Left ventricle myocardium inferior (tissue), 1 donor: ENCODE measurements at regions not wholly inside any gene's neighbourhood (a gene's known extent, or its start where the extent isn't known, plus 50 kb on each side); places are given as distances from the start of the nearest gene placed in this dataset.

Source experiments
- DNase-seq: peaks from one replicate; pipeline ENCODE4 v3.0.0-alpha.2; 2020
- H3K27ac ChIP-seq: fragments of 200-600 bp; replicated peaks from 2 replicates; pipeline ENCODE4 v1.8.0; 2021
- H3K27me3 ChIP-seq: fragments of 200-600 bp; 2 replicates; pipeline ENCODE4 v1.8.0; 2021; ENCODE audit warnings: low read depth
- H3K36me3 ChIP-seq: fragments of 200-600 bp; 2 replicates; pipeline ENCODE4 v1.8.0; 2021
- H3K4me1 ChIP-seq: fragments of 200-600 bp; 2 replicates; pipeline ENCODE4 v1.8.0; 2021
- H3K4me3 ChIP-seq: fragments of 200-600 bp; 2 replicates; pipeline ENCODE4 v1.8.0; 2021; ENCODE audit warnings: mild to moderate bottlenecking, moderate library complexity
- H3K9me3 ChIP-seq: fragments of 200-600 bp; replicated peaks from 2 replicates; pipeline ENCODE4 v1.8.0; 2021
- intact Hi-C: fragments of 100-400 bp; cut with micrococcal nuclease; formaldehyde crosslinking; loops from one replicate; pipeline ENCODE4 v1.11.0; 2022
- TF ChIP-seq, protein P1 (sequence below): fragments of 200-600 bp; IDR thresholded peaks from 2 replicates; pipeline ENCODE4 v1.8.0; 2021; ENCODE audit warnings: antibody characterized with exemption, mild to moderate bottlenecking, borderline replicate concordance
- donor health status: DM: no; HTN: yes; CAD: no; lungs with severe emphysema.

GRCh38 chr18:76115580-76115979 lies 379.5 kb downstream of the ZNF516 start:
- no peak overlapping the region for H3K4me3 ChIP-seq
- no peaks in the 10 kb centered on the region for H3K36me3 ChIP-seq
- no peaks in the 10 kb centered on the region for H3K4me1 ChIP-seq
- no peak overlapping the region for H3K27ac ChIP-seq
- no peaks in the 10 kb centered on the region for H3K27me3 ChIP-seq
- H3K9me3 ChIP-seq = peaks cover 9% of the 10 kb centered on the region
- intact Hi-C loops = no loop called here
- no peak for DNase-seq
- TF ChIP-seq, protein P1, sequence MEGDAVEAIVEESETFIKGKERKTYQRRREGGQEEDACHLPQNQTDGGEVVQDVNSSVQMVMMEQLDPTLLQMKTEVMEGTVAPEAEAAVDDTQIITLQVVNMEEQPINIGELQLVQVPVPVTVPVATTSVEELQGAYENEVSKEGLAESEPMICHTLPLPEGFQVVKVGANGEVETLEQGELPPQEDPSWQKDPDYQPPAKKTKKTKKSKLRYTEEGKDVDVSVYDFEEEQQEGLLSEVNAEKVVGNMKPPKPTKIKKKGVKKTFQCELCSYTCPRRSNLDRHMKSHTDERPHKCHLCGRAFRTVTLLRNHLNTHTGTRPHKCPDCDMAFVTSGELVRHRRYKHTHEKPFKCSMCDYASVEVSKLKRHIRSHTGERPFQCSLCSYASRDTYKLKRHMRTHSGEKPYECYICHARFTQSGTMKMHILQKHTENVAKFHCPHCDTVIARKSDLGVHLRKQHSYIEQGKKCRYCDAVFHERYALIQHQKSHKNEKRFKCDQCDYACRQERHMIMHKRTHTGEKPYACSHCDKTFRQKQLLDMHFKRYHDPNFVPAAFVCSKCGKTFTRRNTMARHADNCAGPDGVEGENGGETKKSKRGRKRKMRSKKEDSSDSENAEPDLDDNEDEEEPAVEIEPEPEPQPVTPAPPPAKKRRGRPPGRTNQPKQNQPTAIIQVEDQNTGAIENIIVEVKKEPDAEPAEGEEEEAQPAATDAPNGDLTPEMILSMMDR = no peak

DNA sequence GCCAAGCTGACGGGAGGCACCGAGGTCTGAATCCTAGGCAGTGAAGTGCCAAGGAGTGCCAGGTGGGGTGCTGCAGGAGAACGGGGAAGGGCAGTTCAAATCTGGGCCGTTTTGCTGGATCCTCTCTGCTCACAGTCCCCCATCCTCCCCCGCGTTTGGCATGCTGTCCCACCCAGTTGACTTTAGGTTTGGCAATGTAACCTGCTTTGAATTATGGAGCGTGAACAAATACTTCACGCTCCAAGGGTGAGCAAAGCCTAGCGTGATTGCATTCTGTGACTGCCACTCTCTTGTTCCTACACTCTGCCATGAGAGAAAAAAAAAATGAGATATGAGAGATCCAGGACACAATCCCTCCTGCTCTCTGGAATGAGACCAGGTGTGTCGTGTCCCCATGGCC lies 381.9 kb downstream of the ZNF516 start:
- Histone ChIP-seq H3K4me1 (no peaks in the 10 kb centered on the region), H3K36me3 (no peaks in the 10 kb centered on the region), H3K27me3 (no peaks in the 10 kb centered on the region), H3K27ac (no peak overlapping the region), H3K4me3 (no peak overlapping the region), H3K9me3 (peaks cover 9% of the 10 kb centered on the region)
- TF ChIP-seq, protein P1 = no peak
- intact Hi-C loops = loop anchor here (5.0 kb wide), 1 partner anchor 1466 kb away; no protein-coding TSS in a partner anchor
- DNase-seq = no peak

GRCh38 chr18:76102626-76103025 lies 392.4 kb downstream of the ZNF516 start:
- intact Hi-C loops = no loop called here
- Histone ChIP-seq H3K4me3 (no peak overlapping the region), H3K9me3 (peaks cover 30% of the 10 kb centered on the region), H3K36me3 (no peaks in the 10 kb centered on the region), H3K27me3 (peaks cover 20% of the 10 kb centered on the region), H3K27ac (no peak overlapping the region), H3K4me1 (no peaks in the 10 kb centered on the region)
- DNase-seq = no peak
- TF ChIP-seq, protein P1 = no peak

GRCh38 chr18:76102156-76102555 lies 392.9 kb downstream of the ZNF516 start:
- Histone ChIP-seq H3K27ac (no peak overlapping the region), H3K27me3 (peaks cover 25% of the 10 kb centered on the region), H3K4me3 (no peak overlapping the region), H3K36me3 (no peaks in the 10 kb centered on the region), H3K9me3 (peaks cover 30% of the 10 kb centered on the region), H3K4me1 (no peaks in the 10 kb centered on the region)
- intact Hi-C loops = no loop called here
- TF ChIP-seq, protein P1 = no peak
- no peak for DNase-seq

DNA sequence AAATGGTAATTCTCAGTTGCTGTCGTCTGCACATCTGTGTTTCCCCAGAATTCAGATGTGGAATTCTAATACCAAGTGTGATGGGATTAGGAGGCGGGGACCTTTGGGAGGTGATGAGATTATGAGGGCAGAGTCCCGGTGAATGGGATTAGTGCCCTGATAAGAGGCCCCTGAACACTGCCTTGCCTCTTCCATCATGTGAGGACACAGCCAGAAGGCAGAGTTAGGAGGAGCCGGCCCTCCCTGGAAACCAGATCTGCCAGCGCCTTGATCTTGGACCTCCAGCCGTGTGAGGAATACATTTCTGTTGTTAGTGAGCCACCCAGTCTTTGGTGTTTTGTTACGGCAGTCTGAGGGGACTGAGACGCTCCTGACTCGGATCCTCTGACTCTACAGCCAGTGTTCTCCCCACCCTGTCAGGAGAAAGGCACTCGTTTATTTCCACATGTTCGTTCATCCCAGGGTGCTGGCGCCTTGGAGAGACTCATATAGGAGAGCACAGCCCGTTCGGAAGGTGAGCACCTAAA lies 395.0 kb downstream of the ZNF516 start:
- Histone ChIP-seq H3K4me3 (no peak overlapping the region), H3K27ac (no peak overlapping the region), H3K36me3 (no peaks in the 10 kb centered on the region), H3K9me3 (peaks cover 28% of the 10 kb centered on the region), H3K4me1 (no peaks in the 10 kb centered on the region), H3K27me3 (peaks cover 28% of the 10 kb centered on the region)
- DNase-seq = no peak
- intact Hi-C loops = no loop called here
- TF ChIP-seq, protein P1 = no peak
